A549 (cell line): ENCODE measurements at regions not wholly inside any gene's neighbourhood (a gene's known extent, or its start where the extent isn't known, plus 50 kb on each side); places are given as distances from the start of the nearest gene placed in this dataset.

Experiments
- ATAC-seq, 2 experiments: fragments of 200-7000 bp in 1 of 2; fragments of >200 bp in 1 of 2; cut with Nextera tagmentation in 1 of 2; cut with Tn5 transposase in 1 of 2; 3 replicates each; pipeline versions ENCODE4 v1.8.0 to v1.9.1; 2018 to 2020; ENCODE audit warnings: mild to moderate bottlenecking in 1 of 2, moderate library complexity in 1 of 2
- CTCF ChIA-PET: fragments of 300-600 bp; sonication (Branson Sonifier 250); formaldehyde crosslinking; extraction: SDS; loops from one replicate; lab custom pipeline; 2021; ENCODE audit warnings: antibody characterized with exemption, inconsistent platforms; lab: Yijun Ruan, JAX
- POLR2A ChIA-PET: fragments of 350-600 bp; formaldehyde crosslinking; extraction: SDS; loops from one replicate; lab custom pipeline; 2021; ENCODE audit warnings: antibody characterized with exemption, inconsistent platforms; lab: Yijun Ruan, JAX
- DNase-seq, 2 experiments: peaks; one replicate each; pipeline versions ENCODE4 v3.0.0 to v3.0.0-alpha.2; 2011 to 2016; ENCODE audit warnings: low read depth in 1 of 2, low spot score in 1 of 2
- FAIRE-seq: peaks from 2 replicates; lab custom pipeline; 2011; peaks lifted over from hg19 to GRCh38; lab: Jason Lieb, UNC
- H3K27ac ChIP-seq, 2 experiments: fragments of >200 bp; sonication (Bioruptor Twin); formaldehyde crosslinking; 3 replicates each; pipeline ENCODE4 v1.5.1; 2016 to 2017
- H3K4me1 ChIP-seq: fragments of >200 bp; sonication (Bioruptor Twin); formaldehyde crosslinking; 3 replicates; pipeline ENCODE4 v1.6.1; 2016
- H3K4me2 ChIP-seq: fragments of >200 bp; sonication (Bioruptor Twin); formaldehyde crosslinking; 3 replicates; pipeline ENCODE4 v1.6.1; 2016
- H3K4me3 ChIP-seq: fragments of >200 bp; sonication (Bioruptor Twin); formaldehyde crosslinking; 3 replicates; pipeline ENCODE4 v1.5.1; 2016
- H3K9me3 ChIP-seq: fragments of >200 bp; sonication (Bioruptor Twin); formaldehyde crosslinking; 3 replicates; pipeline ENCODE4 v1.6.1; 2016
- BHLHE40 ChIP-seq: IDR thresholded peaks from 2 replicates; pipeline ENCODE4 v1.6.1; 2012; ENCODE audit warnings: low read depth, low read length, inconsistent platforms
- CBX8 ChIP-seq: fragments of 200-600 bp; sonication (generic); IDR thresholded peaks from 2 replicates; pipeline ENCODE4 v1.6.1; 2016
- CEBPB ChIP-seq, 2 experiments: fragments of >200 bp in 1 of 2; sonication (Bioruptor Twin) in 1 of 2; formaldehyde crosslinking in 1 of 2; IDR thresholded peaks; 2 replicates each; pipeline ENCODE4 v1.6.1; 2012 to 2016
- CHD2 ChIP-seq: fragments of 150-350 bp; IDR thresholded peaks from 2 replicates; pipeline ENCODE4 v1.6.1; 2014; ENCODE audit warnings: low read length; ENCODE audit not compliant: partially characterized antibody
- CHD4 ChIP-seq: fragments of 200-600 bp; sonication (generic); IDR thresholded peaks from 2 replicates; pipeline ENCODE4 v1.6.1; 2016; ENCODE audit warnings: antibody characterized with exemption, mild to moderate bottlenecking, borderline replicate concordance
- EHF ChIP-seq: fragments of 250-450 bp; sonication (Bioruptor Pico); IDR thresholded peaks from 2 replicates; pipeline ENCODE4 v1.5.0; 2020; ENCODE audit warnings: mild to moderate bottlenecking
- EHMT2 ChIP-seq: fragments of 200-600 bp; sonication (generic); IDR thresholded peaks from 2 replicates; pipeline ENCODE4 v1.6.1; 2016; ENCODE audit warnings: antibody characterized with exemption, low read depth, mild to moderate bottlenecking, moderate library complexity
- FOSB ChIP-seq: fragments of 250-450 bp; sonication (Bioruptor Pico); IDR thresholded peaks from 2 replicates; pipeline ENCODE4 v1.5.0; 2020; ENCODE audit warnings: mild to moderate bottlenecking, moderate library complexity
- FOSL2 ChIP-seq, 2 experiments: fragments of 450-650 bp in 1 of 2; fragments of >200 bp in 1 of 2; sonication (Bioruptor Twin) in 1 of 2; formaldehyde crosslinking; IDR thresholded peaks; 2 replicates each; pipeline versions ENCODE4 v1.5.0 to v1.6.1; 2016 to 2020; ENCODE audit warnings: mild to moderate bottlenecking in 1 of 2, moderate library complexity in 1 of 2
- FOXS1 ChIP-seq: fragments of 250-450 bp; sonication (Bioruptor Pico); IDR thresholded peaks from 2 replicates; pipeline ENCODE4 v1.5.0; 2020; ENCODE audit warnings: mild to moderate bottlenecking, moderate library complexity
- HDAC2 ChIP-seq: fragments of 200-600 bp; sonication (generic); IDR thresholded peaks from 2 replicates; pipeline ENCODE4 v1.6.1; 2016
- HEYL ChIP-seq: fragments of 250-450 bp; sonication (Bioruptor Pico); IDR thresholded peaks from 2 replicates; pipeline ENCODE4 v1.8.0; 2021; ENCODE audit warnings: mild to moderate bottlenecking, moderate library complexity
- KDM5A ChIP-seq: fragments of 200-600 bp; sonication (generic); IDR thresholded peaks from 2 replicates; pipeline ENCODE4 v1.6.1; 2016; ENCODE audit warnings: antibody characterized with exemption, mild to moderate bottlenecking
- MYC ChIP-seq: IDR thresholded peaks from 2 replicates; pipeline ENCODE4 v1.6.1; 2012; ENCODE audit warnings: mild to moderate bottlenecking, inconsistent platforms, low read length, improper control_type of control experiment, borderline replicate concordance
- NFE2L2 ChIP-seq: fragments of 150-350 bp; conservative IDR thresholded peaks from 2 replicates; pipeline ENCODE4 v1.6.1; 2014; ENCODE audit warnings: low read length
- NR3C1 ChIP-seq: fragments of >200 bp; sonication (Bioruptor Twin); formaldehyde crosslinking; IDR thresholded peaks from 3 replicates; pipeline ENCODE4 v1.6.1; 2017
- POLR2A ChIP-seq: IDR thresholded peaks from 2 replicates; pipeline ENCODE4 v1.6.1; 2012; ENCODE audit warnings: mild to moderate bottlenecking, low read length
- RARB ChIP-seq: fragments of 250-450 bp; sonication (Bioruptor Pico); IDR thresholded peaks from 2 replicates; pipeline ENCODE4 v1.8.0; 2021; ENCODE audit warnings: mild to moderate bottlenecking, moderate library complexity
- ZNF302 ChIP-seq: fragments of 250-450 bp; sonication (Bioruptor Pico); IDR thresholded peaks from 2 replicates; pipeline ENCODE4 v1.9.0; 2021; ENCODE audit warnings: inconsistent platforms, mild to moderate bottlenecking, moderate library complexity
- ZSCAN20 ChIP-seq: fragments of 250-450 bp; sonication (Bioruptor Pico); IDR thresholded peaks from 2 replicates; pipeline ENCODE4 v1.8.0; 2022; ENCODE audit warnings: mild to moderate bottlenecking, moderate library complexity
- whole genome bisulfite sequencing: methylation state at CpG from one replicate; pipeline ENCODE4 v1.1.6; 2017; ENCODE audit errors: missing lambda C conversion rate; 5-methylcytosine and 5-hydroxymethylcytosine counted together
- TF ChIP-seq, protein P1 (sequence below): IDR thresholded peaks from 2 replicates; pipeline ENCODE4 v1.6.1; 2012; ENCODE audit warnings: low read depth, borderline replicate concordance
- TF ChIP-seq, protein P2 (sequence below): IDR thresholded peaks from 2 replicates; pipeline ENCODE4 v1.6.1; 2012
- TF ChIP-seq, protein P3 (sequence below): fragments of 450-650 bp; IDR thresholded peaks from 2 replicates; pipeline ENCODE4 v1.6.1; 2014; ENCODE audit warnings: antibody characterized with exemption
- TF ChIP-seq, protein P4 (sequence below): fragments of 250-450 bp; sonication (Bioruptor Pico); IDR thresholded peaks from 2 replicates; pipeline ENCODE4 v1.5.0; 2021; ENCODE audit warnings: mild to moderate bottlenecking, moderate library complexity, borderline replicate concordance
- TF ChIP-seq, protein P5 (sequence below): fragments of 250-450 bp; sonication (Bioruptor Pico); IDR thresholded peaks from 2 replicates; pipeline ENCODE4 v1.5.0; 2020; ENCODE audit warnings: low read depth, mild to moderate bottlenecking, moderate library complexity
- TF ChIP-seq, protein P6 (sequence below): fragments of >200 bp; sonication (Bioruptor Twin); formaldehyde crosslinking; IDR thresholded peaks from 3 replicates; pipeline ENCODE4 v1.6.1; 2016

DNA sequence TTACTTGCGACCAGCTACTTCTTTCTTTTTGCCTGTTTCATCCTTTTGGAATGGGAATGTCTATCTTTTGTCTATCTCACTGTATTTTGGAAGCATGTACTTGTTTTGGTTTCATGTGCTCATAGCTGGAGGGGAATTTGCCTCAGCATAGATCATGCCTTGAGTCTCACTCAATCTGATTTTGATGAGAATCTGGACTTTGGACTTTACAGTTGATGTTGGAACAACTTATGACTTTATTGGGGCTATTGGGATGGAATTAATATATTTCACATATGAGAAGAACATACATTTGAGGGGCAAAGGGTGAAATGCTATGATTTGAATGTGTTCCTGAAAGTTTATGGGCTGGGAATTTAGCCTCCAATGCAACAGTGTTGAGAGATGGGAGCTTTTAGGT lies 206.2 kb upstream of the DDI1 start:
- DNase-seq: no peak
- no peak overlapping the region for H3K27ac ChIP-seq
- 0% methylated on average over 1 of the region's 1 CpG for WGBS
- FAIRE-seq: no peak
- POLR2A ChIA-PET: no interaction called here
- CTCF ChIA-PET: no interaction called here
- TF ChIP-seq, protein P1, sequence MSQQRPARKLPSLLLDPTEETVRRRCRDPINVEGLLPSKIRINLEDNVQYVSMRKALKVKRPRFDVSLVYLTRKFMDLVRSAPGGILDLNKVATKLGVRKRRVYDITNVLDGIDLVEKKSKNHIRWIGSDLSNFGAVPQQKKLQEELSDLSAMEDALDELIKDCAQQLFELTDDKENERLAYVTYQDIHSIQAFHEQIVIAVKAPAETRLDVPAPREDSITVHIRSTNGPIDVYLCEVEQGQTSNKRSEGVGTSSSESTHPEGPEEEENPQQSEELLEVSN: no peak
- TF ChIP-seq, protein P2, sequence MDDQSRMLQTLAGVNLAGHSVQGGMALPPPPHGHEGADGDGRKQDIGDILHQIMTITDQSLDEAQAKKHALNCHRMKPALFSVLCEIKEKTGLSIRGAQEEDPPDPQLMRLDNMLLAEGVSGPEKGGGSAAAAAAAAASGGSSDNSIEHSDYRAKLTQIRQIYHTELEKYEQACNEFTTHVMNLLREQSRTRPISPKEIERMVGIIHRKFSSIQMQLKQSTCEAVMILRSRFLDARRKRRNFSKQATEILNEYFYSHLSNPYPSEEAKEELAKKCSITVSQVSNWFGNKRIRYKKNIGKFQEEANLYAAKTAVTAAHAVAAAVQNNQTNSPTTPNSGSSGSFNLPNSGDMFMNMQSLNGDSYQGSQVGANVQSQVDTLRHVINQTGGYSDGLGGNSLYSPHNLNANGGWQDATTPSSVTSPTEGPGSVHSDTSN: no peak
- TF ChIP-seq POLR2A (no peak), FOSL2 (IDR thresholded peaks at IDR 0.05) (no peak), FOSL2 (CRISPR knock-in tag; IDR thresholded peaks at IDR 0.05) (no peak)
- TF ChIP-seq, protein P3, sequence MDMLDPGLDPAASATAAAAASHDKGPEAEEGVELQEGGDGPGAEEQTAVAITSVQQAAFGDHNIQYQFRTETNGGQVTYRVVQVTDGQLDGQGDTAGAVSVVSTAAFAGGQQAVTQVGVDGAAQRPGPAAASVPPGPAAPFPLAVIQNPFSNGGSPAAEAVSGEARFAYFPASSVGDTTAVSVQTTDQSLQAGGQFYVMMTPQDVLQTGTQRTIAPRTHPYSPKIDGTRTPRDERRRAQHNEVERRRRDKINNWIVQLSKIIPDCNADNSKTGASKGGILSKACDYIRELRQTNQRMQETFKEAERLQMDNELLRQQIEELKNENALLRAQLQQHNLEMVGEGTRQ: no peak
- TF ChIP-seq, all 56 proteins: peak for 0
- Histone ChIP-seq H3K4me1 (no peaks in the 10 kb centered on the region), H3K9me3 (peaks cover 6% of the 10 kb centered on the region; the same call in 1 of the 3 replicates), H3K4me2 (no peak overlapping the region), H3K4me3 (no peak overlapping the region)
- no peak for ATAC-seq

DNA sequence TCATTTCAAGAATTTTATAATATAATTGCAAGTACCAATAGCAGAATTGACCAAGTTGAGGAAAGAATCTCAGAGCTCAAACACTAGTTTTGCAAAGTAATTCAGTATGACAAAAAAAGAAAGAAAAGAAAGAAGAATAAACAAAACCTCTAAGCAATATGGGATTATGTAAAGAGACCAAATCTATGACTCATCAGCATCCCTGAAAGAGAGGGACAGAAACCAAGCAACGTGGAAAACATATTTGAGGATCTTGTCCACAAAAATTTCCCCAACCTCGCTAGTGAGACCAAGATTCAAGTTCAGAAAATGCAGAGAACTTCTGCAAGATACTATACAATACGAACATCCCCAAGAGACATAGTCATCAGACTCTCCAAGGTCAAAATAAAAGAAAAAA lies 203.7 kb upstream of the DDI1 start:
- no peak overlapping the region for H3K4me2 ChIP-seq

DNA sequence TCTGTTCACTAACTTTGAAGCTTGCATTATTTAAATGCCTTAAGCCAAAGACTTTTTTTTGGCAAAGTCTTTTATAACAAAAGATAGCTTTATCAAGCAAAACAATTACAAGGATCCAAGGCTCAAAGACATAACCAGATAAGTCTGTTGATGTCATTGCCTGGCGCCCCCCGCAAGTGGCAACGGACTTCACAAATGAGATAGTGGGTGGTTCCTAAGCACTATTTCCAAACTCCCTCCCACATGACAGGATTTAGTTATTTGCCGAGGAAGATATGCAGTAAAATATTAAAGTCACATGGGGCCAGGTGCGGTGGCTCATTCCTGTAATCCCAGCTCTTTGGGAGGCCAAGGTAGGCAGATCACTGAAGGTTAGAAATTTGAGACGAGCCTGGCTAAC lies 194.2 kb upstream of the DDI1 start:
- ChIA-PET POLR2A (no interaction called here), CTCF (no interaction called here)
- H3K4me1 ChIP-seq: no peaks in the 10 kb centered on the region
- no peak for DNase-seq
- H3K4me2 ChIP-seq: no peak overlapping the region
- no peak overlapping the region for H3K27ac ChIP-seq
- TF ChIP-seq KDM5A (no peak), CHD2 (no peak), NFE2L2 (no peak), ZSCAN20 (CRISPR knock-in tag) (no peak), FOXS1 (no peak), BHLHE40 (no peak), MYC (no peak), CHD4 (no peak), EHF (CRISPR knock-in tag) (no peak), NR3C1 (no peak), FOSB (CRISPR knock-in tag) (no peak), POLR2A (no peak), EHMT2 (no peak), HDAC2 (no peak), HEYL (no peak), CBX8 (no peak), RARB (CRISPR knock-in tag) (no peak)
- TF ChIP-seq, protein P4, sequence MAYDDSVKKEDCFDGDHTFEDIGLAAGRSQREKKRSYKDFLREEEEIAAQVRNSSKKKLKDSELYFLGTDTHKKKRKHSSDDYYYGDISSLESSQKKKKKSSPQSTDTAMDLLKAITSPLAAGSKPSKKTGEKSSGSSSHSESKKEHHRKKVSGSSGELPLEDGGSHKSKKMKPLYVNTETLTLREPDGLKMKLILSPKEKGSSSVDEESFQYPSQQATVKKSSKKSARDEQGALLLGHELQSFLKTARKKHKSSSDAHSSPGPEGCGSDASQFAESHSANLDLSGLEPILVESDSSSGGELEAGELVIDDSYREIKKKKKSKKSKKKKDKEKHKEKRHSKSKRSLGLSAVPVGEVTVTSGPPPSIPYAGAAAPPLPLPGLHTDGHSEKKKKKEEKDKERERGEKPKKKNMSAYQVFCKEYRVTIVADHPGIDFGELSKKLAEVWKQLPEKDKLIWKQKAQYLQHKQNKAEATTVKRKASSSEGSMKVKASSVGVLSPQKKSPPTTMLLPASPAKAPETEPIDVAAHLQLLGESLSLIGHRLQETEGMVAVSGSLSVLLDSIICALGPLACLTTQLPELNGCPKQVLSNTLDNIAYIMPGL (CRISPR knock-in tag): no peak
- TF ChIP-seq, protein P5, sequence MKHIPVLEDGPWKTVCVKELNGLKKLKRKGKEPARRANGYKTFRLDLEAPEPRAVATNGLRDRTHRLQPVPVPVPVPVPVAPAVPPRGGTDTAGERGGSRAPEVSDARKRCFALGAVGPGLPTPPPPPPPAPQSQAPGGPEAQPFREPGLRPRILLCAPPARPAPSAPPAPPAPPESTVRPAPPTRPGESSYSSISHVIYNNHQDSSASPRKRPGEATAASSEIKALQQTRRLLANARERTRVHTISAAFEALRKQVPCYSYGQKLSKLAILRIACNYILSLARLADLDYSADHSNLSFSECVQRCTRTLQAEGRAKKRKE (CRISPR knock-in tag): no peak
- TF ChIP-seq, protein P6, sequence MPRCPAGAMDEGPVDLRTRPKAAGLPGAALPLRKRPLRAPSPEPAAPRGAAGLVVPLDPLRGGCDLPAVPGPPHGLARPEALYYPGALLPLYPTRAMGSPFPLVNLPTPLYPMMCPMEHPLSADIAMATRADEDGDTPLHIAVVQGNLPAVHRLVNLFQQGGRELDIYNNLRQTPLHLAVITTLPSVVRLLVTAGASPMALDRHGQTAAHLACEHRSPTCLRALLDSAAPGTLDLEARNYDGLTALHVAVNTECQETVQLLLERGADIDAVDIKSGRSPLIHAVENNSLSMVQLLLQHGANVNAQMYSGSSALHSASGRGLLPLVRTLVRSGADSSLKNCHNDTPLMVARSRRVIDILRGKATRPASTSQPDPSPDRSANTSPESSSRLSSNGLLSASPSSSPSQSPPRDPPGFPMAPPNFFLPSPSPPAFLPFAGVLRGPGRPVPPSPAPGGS: no peak
- ATAC-seq: no peak
- no peaks in the 10 kb centered on the region for H3K9me3 ChIP-seq
- no peak overlapping the region for H3K4me3 ChIP-seq
- FAIRE-seq: no peak
- 94% methylated on average over 6 of the region's 6 CpGs for WGBS

More for the DNA sequence above, 203.7 kb upstream of the DDI1 start:
- DNase-seq (no peak), FAIRE-seq (no peak), ATAC-seq (no peak)
- ChIA-PET POLR2A (no interaction called here), CTCF (no interaction called here)
- Histone ChIP-seq H3K27ac (no peak overlapping the region), H3K9me3 (peaks cover 6% of the 10 kb centered on the region; the same call in 1 of the 3 replicates), H3K4me3 (no peak overlapping the region), H3K4me1 (no peaks in the 10 kb centered on the region)
- TF ChIP-seq ZNF302 (CRISPR knock-in tag) (no peak), FOSL2 (IDR thresholded peaks at IDR 0.05) (no peak), FOSL2 (CRISPR knock-in tag; IDR thresholded peaks at IDR 0.05) (peak; percentile 60; the same call in 1 of the 2 replicates), CEBPB (IDR thresholded peaks at IDR 0.05) (no peak)
- WGBS: 34% methylated on average over 3 of the region's 3 CpGs
